ENCODE measurements at regions not wholly inside any gene's neighbourhood (a gene's known extent, or its start where the extent isn't known, plus 50 kb on each side); places are given as distances from the start of the nearest gene placed in this dataset.

GRCh38 chr10:129078346-129078745 lies 388.7 kb upstream of the MGMT start:
- DNase-seq (ENCODE audit: low spot score) = no peak

GRCh38 chr10:129078746-129079145 lies 388.3 kb upstream of the MGMT start:
- DNase-seq (ENCODE audit: low spot score) = no peak

- peak; percentile 59 for DNase-seq (ENCODE audit: low spot score)
These were observed 387.3 kb upstream of the MGMT start for GRCh38 chr10:129079705-129080104.

GRCh38 chr10:129085811-129086210 lies 381.2 kb upstream of the MGMT start:
- DNase-seq (ENCODE audit: low spot score) = no peak

GRCh38 chr10:129089341-129089740 lies 377.7 kb upstream of the MGMT start:
- DNase-seq (ENCODE audit: low spot score) = no peak

- DNase-seq (ENCODE audit: low spot score) = no peak
These were observed 376.9 kb upstream of the MGMT start for GRCh38 chr10:129090165-129090564.

GRCh38 chr10:129090618-129091366 lies 376.2 kb upstream of the MGMT start:
- DNase-seq (ENCODE audit: low spot score) = no peak

GRCh38 chr10:129093641-129094040 lies 373.4 kb upstream of the MGMT start:
- no peak for DNase-seq (ENCODE audit: low spot score)

- DNase-seq (ENCODE audit: low spot score) = no peak
These were observed 372.8 kb upstream of the MGMT start for GRCh38 chr10:129094233-129094632.

GRCh38 chr10:129094861-129095260 lies 372.2 kb upstream of the MGMT start:
- no peak for DNase-seq (ENCODE audit: low spot score)

- DNase-seq (ENCODE audit: low spot score) = no peak
These were observed 371.4 kb upstream of the MGMT start for GRCh38 chr10:129095680-129096064.

GRCh38 chr10:129096065-129096984 lies 370.7 kb upstream of the MGMT start:
- DNase-seq (ENCODE audit: low spot score) = no peak

GRCh38 chr10:129097776-129098330 lies 369.2 kb upstream of the MGMT start:
- DNase-seq (ENCODE audit: low spot score) = no peak

- DNase-seq (ENCODE audit: low spot score) = no peak
These were observed 368.5 kb upstream of the MGMT start for GRCh38 chr10:129098517-129098916.

- no peak for DNase-seq (ENCODE audit: low spot score)
These were observed 367.6 kb upstream of the MGMT start for GRCh38 chr10:129099486-129099885.

- DNase-seq (ENCODE audit: low spot score) = no peak
These were observed 367.0 kb upstream of the MGMT start for GRCh38 chr10:129099992-129100391.

GRCh38 chr10:129101232-129101980 lies 365.6 kb upstream of the MGMT start:
- DNase-seq (ENCODE audit: low spot score) = no peak

- DNase-seq (ENCODE audit: low spot score) = no peak
These were observed 363.9 kb upstream of the MGMT start for GRCh38 chr10:129102906-129103693.

- DNase-seq (ENCODE audit: low spot score) = no peak
These were observed 362.6 kb upstream of the MGMT start for GRCh38 chr10:129104266-129105045.

- DNase-seq (ENCODE audit: low spot score) = no peak
These were observed 361.8 kb upstream of the MGMT start for GRCh38 chr10:129105266-129105665.

GRCh38 chr10:129106314-129106713 lies 360.7 kb upstream of the MGMT start:
- no peak for DNase-seq (ENCODE audit: low spot score)
